HepG2 (cell line): ENCODE measurements at regions not wholly inside any gene's neighbourhood (a gene's known extent, or its start where the extent isn't known, plus 50 kb on each side); places are given as distances from the start of the nearest gene placed in this dataset.

Source experiments
- EZH2 ChIP-seq: conservative IDR thresholded peaks from 2 replicates; pipeline ENCODE4 v1.6.1; 2012; ENCODE audit warnings: mild to moderate bottlenecking, low read depth, low read length, moderate library complexity
- FOXA1 ChIP-seq, 2 experiments: fragments of 450-650 bp in 1 of 2; sonication (generic) in 1 of 2; formaldehyde crosslinking in 1 of 2; IDR thresholded peaks; 2 replicates each; pipeline versions ENCODE4 v1.4.0 to v1.6.1; 2016 to 2020; ENCODE audit warnings: missing genetic modification reagents in 1 of 2
- FOXO4 ChIP-seq: sonication (generic); formaldehyde crosslinking; conservative IDR thresholded peaks from 2 replicates; pipeline ENCODE4 v1.8.1; 2023; ENCODE audit warnings: missing genetic modification reagents
- MTERF4 ChIP-seq: sonication (generic); formaldehyde crosslinking; IDR thresholded peaks from 2 replicates; pipeline ENCODE4 v1.8.0; 2023; ENCODE audit warnings: mild to moderate bottlenecking, missing genetic modification reagents
- RCOR2 ChIP-seq: IDR thresholded peaks from 2 replicates; pipeline ENCODE4 v1.6.1; 2016; ENCODE audit warnings: missing biosample characterization, missing genetic modification reagents
- TERF1 ChIP-seq: sonication (generic); formaldehyde crosslinking; IDR thresholded peaks from 2 replicates; pipeline ENCODE4 v1.8.0; 2022; ENCODE audit warnings: mild to moderate bottlenecking, missing genetic modification reagents, moderate library complexity
- TSC22D2 ChIP-seq: sonication (generic); formaldehyde crosslinking; IDR thresholded peaks from 2 replicates; pipeline ENCODE4 v1.5.1; 2020; ENCODE audit warnings: missing genetic modification reagents, mild to moderate bottlenecking, borderline replicate concordance
- ZFP41 ChIP-seq: sonication (generic); formaldehyde crosslinking; IDR thresholded peaks from 2 replicates; pipeline ENCODE4 v1.4.0; 2020; ENCODE audit warnings: mild to moderate bottlenecking, missing genetic modification reagents, borderline replicate concordance
- ZFP82 ChIP-seq: sonication (generic); formaldehyde crosslinking; IDR thresholded peaks from 2 replicates; pipeline ENCODE4 v1.5.1; 2020; ENCODE audit warnings: mild to moderate bottlenecking, missing genetic modification reagents, borderline replicate concordance
- ZFP91 ChIP-seq: sonication (generic); formaldehyde crosslinking; IDR thresholded peaks from 2 replicates; pipeline ENCODE4 v1.9.0; 2022; ENCODE audit warnings: missing genetic modification reagents, mild to moderate bottlenecking, borderline replicate concordance
- ZNF740 ChIP-seq: sonication (generic); formaldehyde crosslinking; IDR thresholded peaks from 2 replicates; pipeline ENCODE4 v1.4.0; 2020; ENCODE audit warnings: missing genetic modification reagents
- ZNF768 ChIP-seq: sonication (generic); formaldehyde crosslinking; IDR thresholded peaks from 2 replicates; pipeline ENCODE4 v1.4.0; 2020; ENCODE audit warnings: missing genetic modification reagents
- ZNF773 ChIP-seq: sonication (generic); formaldehyde crosslinking; IDR thresholded peaks from 2 replicates; pipeline ENCODE4 v1.4.0; 2020; ENCODE audit warnings: missing genetic modification reagents, borderline replicate concordance
- TF ChIP-seq, protein P1 (sequence below): sonication (generic); formaldehyde crosslinking; IDR thresholded peaks from 2 replicates; pipeline ENCODE4 v1.4.0; 2020; ENCODE audit warnings: missing genetic modification reagents
- TF ChIP-seq, protein P2 (sequence below): sonication (generic); formaldehyde crosslinking; IDR thresholded peaks from 2 replicates; pipeline ENCODE4 v1.9.0; 2022; ENCODE audit warnings: low read depth, missing genetic modification reagents

DNA sequence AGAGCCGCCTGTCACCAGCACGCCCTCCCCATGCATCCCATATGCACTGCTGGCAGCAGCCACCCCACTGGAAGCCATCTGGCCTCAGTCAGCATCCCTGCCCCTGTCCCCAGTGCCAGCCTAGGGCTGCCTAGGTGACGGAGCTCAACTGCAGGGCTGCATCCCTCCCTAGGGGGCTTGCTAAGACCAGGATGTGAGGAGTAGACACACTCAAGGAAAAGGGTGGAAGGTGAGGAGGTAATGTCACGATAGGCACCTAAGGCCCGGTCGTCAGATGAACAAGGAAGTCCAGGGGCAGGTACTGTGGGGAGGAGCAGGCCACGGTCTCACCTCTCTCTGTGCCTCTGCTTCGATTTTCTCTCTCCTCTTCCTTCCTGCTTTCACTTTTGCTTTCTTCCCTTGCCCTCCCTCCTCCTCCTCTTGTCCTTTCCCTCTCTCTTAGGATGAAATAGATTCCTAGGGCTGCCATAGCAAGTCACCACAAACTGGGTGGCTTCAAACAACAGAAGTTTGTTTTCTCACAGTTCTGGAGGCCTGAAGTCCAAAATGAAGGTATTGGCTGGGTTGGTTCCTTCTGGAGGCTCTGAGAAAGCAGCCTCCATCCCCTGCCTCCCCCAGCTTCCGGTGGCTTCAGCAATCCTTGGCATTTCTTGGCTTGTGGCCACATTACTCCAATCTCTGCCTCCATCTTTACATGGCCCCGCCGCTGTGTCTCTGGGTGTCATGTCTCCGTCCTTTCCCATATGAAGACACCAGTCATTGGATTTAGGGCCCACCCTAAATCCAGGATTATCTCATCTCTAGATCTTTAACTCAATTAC, 298.3 kb downstream of the SHQ1 start (continued):
- TF ChIP-seq, protein P1, sequence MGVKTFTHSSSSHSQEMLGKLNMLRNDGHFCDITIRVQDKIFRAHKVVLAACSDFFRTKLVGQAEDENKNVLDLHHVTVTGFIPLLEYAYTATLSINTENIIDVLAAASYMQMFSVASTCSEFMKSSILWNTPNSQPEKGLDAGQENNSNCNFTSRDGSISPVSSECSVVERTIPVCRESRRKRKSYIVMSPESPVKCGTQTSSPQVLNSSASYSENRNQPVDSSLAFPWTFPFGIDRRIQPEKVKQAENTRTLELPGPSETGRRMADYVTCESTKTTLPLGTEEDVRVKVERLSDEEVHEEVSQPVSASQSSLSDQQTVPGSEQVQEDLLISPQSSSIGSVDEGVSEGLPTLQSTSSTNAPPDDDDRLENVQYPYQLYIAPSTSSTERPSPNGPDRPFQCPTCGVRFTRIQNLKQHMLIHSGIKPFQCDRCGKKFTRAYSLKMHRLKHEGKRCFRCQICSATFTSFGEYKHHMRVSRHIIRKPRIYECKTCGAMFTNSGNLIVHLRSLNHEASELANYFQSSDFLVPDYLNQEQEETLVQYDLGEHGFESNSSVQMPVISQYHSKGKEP (CRISPR knock-in tag), result no peak
- no peak for TF ChIP-seq ZNF768
- TF ChIP-seq ZNF773 (CRISPR knock-in tag), result no peak
- TF ChIP-seq ZFP91 (CRISPR knock-in tag), result no peak
- TF ChIP-seq TSC22D2, result no peak
- TF ChIP-seq MTERF4 (CRISPR knock-in tag), result no peak
- TF ChIP-seq TERF1, result no peak
- TF ChIP-seq ZNF740 (CRISPR knock-in tag), result no peak
- TF ChIP-seq, protein P2, sequence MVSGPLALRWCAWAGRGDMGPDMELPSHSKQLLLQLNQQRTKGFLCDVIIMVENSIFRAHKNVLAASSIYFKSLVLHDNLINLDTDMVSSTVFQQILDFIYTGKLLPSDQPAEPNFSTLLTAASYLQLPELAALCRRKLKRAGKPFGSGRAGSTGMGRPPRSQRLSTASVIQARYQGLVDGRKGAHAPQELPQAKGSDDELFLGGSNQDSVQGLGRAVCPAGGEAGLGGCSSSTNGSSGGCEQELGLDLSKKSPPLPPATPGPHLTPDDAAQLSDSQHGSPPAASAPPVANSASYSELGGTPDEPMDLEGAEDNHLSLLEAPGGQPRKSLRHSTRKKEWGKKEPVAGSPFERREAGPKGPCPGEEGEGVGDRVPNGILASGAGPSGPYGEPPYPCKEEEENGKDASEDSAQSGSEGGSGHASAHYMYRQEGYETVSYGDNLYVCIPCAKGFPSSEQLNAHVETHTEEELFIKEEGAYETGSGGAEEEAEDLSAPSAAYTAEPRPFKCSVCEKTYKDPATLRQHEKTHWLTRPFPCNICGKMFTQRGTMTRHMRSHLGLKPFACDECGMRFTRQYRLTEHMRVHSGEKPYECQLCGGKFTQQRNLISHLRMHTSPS (CRISPR knock-in tag), result no peak
- TF ChIP-seq RCOR2 (CRISPR knock-in tag), result no peak
- no peak for TF ChIP-seq FOXA1 (IDR thresholded peaks at IDR 0.05)
- TF ChIP-seq FOXA1 (CRISPR knock-in tag; IDR thresholded peaks at IDR 0.05), result no peak
- no peak for TF ChIP-seq ZFP41
- TF ChIP-seq EZH2, result no peak
- no peak for TF ChIP-seq ZFP82 (CRISPR knock-in tag)
- no peak for TF ChIP-seq FOXO4
